Skin of body (tissue), 1 donor: ENCODE measurements at regions not wholly inside any gene's neighbourhood (a gene's known extent, or its start where the extent isn't known, plus 50 kb on each side); places are given as distances from the start of the nearest gene placed in this dataset.
"Not testable (repeated sequence)": the region's sequence is repeated elsewhere in the genome, so short reads cannot be mapped to it uniquely, and the experiment has no call there.

Experiments used
- DNase-seq: peaks from one replicate; lab custom pipeline; 2025; lab: John Stamatoyannopoulos, UW

GRCh38 chr15:68482246-68482645, 50.3 kb upstream of the ITGA11 start:
- no peak for DNase-seq

- no peak for DNase-seq
These were observed 51.2 kb upstream of the ITGA11 start for GRCh38 chr15:68483165-68483564.

- DNase-seq = no peak
These were observed 52.3 kb upstream of the ITGA11 start for GRCh38 chr15:68484220-68484619.

GRCh38 chr15:68484696-68485400, 52.9 kb upstream of the ITGA11 start:
- no peak for DNase-seq

GRCh38 chr15:68485721-68486360, 53.9 kb upstream of the ITGA11 start:
- no peak for DNase-seq

- no peak for DNase-seq
These were observed 55.3 kb upstream of the ITGA11 start for GRCh38 chr15:68487087-68487843.

- DNase-seq = no peak
These were observed 56.3 kb upstream of the ITGA11 start for GRCh38 chr15:68488290-68488689.

- DNase-seq = peak; percentile 26
These were observed 57.0 kb upstream of the ITGA11 start for GRCh38 chr15:68488966-68489365.

- no peak for DNase-seq
These were observed 57.5 kb upstream of the ITGA11 start for GRCh38 chr15:68489421-68489820.

GRCh38 chr15:68491415-68492106, 59.6 kb upstream of the ITGA11 start:
- no peak for DNase-seq

- DNase-seq = no peak
These were observed 60.9 kb upstream of the ITGA11 start for GRCh38 chr15:68492855-68493254.

GRCh38 chr15:68493629-68494028, 61.7 kb upstream of the ITGA11 start:
- no peak for DNase-seq

- no peak for DNase-seq
These were observed 62.7 kb upstream of the ITGA11 start for GRCh38 chr15:68494573-68495110.

- DNase-seq = no peak
These were observed 63.4 kb upstream of the ITGA11 start for GRCh38 chr15:68495221-68495950.

GRCh38 chr15:68495981-68496705, 64.2 kb upstream of the ITGA11 start:
- DNase-seq = no peak

- DNase-seq = not testable (repeated sequence)
These were observed 64.8 kb upstream of the ITGA11 start for GRCh38 chr15:68496751-68497150.

GRCh38 chr15:68497206-68497910, 65.4 kb upstream of the ITGA11 start:
- no peak for DNase-seq

GRCh38 chr15:68498076-68498475, 66.1 kb upstream of the ITGA11 start:
- DNase-seq = no peak

GRCh38 chr15:68499620-68500312, 67.8 kb upstream of the ITGA11 start:
- DNase-seq = no peak
